Esophagus muscularis mucosa (tissue), 4 donors: ENCODE measurements at regions not wholly inside any gene's neighbourhood (a gene's known extent, or its start where the extent isn't known, plus 50 kb on each side); places are given as distances from the start of the nearest gene placed in this dataset.

Experiments
- EP300 ChIP-seq: sonication (generic); formaldehyde crosslinking; IDR thresholded peaks from one replicate; pipeline ENCODE4 v1.6.1; 2017; ENCODE audit warnings: antibody characterized with exemption
- POLR2A ChIP-seq: fragments of 450-650 bp; IDR thresholded peaks from one replicate; pipeline ENCODE4 v1.6.1; 2017; ENCODE audit warnings: antibody characterized with exemption, moderate library complexity, mild to moderate bottlenecking, low read depth
- POLR2AphosphoS5 ChIP-seq, 2 donors: sonication (generic); formaldehyde crosslinking; IDR thresholded peaks; one replicate each; pipeline ENCODE4 v1.6.1; 2017; ENCODE audit warnings: antibody characterized with exemption in 2 of 2
- TF ChIP-seq, protein P1 (sequence below), 3 experiments: fragments of 200-600 bp in 2 of 3; fragments of 450-650 bp in 1 of 3; sonication (generic) in 2 of 3; IDR thresholded peaks; one replicate each; pipeline ENCODE4 v1.5.1; 2017 to 2019; ENCODE audit warnings: antibody characterized with exemption in 3 of 3, mild to moderate bottlenecking in 2 of 3, moderate library complexity in 1 of 3

DNA sequence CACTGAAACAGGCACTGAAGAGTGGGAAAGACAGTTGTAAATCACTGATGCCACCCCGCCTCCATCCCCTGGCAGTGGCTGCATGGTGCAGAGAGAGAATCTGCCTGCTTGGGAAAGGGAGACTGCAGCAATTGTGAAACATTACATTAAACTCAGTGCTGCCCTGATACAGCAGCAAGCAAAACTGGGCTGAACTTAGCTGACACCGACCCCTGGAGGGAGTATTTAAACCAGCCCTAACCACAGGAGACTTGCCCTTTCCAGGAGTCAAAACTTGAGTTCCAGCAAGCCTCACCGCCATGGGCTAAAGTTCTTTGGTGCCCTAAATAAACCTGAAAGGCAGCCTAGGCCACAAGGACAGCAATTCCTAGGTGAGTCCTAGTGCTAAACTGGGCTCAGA is 109.4 kb upstream of the PLPP4 start:
- TF ChIP-seq, protein P1, sequence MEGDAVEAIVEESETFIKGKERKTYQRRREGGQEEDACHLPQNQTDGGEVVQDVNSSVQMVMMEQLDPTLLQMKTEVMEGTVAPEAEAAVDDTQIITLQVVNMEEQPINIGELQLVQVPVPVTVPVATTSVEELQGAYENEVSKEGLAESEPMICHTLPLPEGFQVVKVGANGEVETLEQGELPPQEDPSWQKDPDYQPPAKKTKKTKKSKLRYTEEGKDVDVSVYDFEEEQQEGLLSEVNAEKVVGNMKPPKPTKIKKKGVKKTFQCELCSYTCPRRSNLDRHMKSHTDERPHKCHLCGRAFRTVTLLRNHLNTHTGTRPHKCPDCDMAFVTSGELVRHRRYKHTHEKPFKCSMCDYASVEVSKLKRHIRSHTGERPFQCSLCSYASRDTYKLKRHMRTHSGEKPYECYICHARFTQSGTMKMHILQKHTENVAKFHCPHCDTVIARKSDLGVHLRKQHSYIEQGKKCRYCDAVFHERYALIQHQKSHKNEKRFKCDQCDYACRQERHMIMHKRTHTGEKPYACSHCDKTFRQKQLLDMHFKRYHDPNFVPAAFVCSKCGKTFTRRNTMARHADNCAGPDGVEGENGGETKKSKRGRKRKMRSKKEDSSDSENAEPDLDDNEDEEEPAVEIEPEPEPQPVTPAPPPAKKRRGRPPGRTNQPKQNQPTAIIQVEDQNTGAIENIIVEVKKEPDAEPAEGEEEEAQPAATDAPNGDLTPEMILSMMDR (IDR thresholded peaks at IDR 0.05), result no peak
- TF ChIP-seq POLR2AphosphoS5 (IDR thresholded peaks at IDR 0.05) (no peak), POLR2A (no peak), EP300 (no peak)
